Astrocyte (in vitro differentiated cells and primary cell): ENCODE measurements at regions not wholly inside any gene's neighbourhood (a gene's known extent, or its start where the extent isn't known, plus 50 kb on each side); places are given as distances from the start of the nearest gene placed in this dataset.

Experiments
- DNase-seq: peaks from one replicate; pipeline ENCODE4 v3.0.0-alpha.2; 2010; ENCODE audit warnings: low read depth
- FAIRE-seq: peaks from 2 replicates; lab custom pipeline; 2011; peaks lifted over from hg19 to GRCh38; lab: Jason Lieb, UNC
- H2AFZ ChIP-seq: 2 replicates; pipeline ENCODE4 v1.6.0; 2012; ENCODE audit warnings: low read depth, low read length, inconsistent platforms
- H3K27ac ChIP-seq: 2 replicates; pipeline ENCODE4 v1.5.1; 2011; ENCODE audit warnings: low read depth, low read length, inconsistent platforms
- H3K27me3 ChIP-seq: 2 replicates; pipeline ENCODE4 v1.6.0; 2011; ENCODE audit warnings: low read length, inconsistent platforms; ENCODE audit not compliant: insufficient read depth
- H3K36me3 ChIP-seq: 2 replicates; pipeline ENCODE4 v1.5.1; 2011; ENCODE audit warnings: low read length, inconsistent platforms; ENCODE audit not compliant: insufficient read depth
- H3K4me1 ChIP-seq: 2 replicates; pipeline ENCODE4 v1.5.1; 2011; ENCODE audit warnings: low read length, inconsistent platforms; ENCODE audit not compliant: insufficient read depth
- H3K4me2 ChIP-seq: 2 replicates; pipeline ENCODE4 v1.6.0; 2012; ENCODE audit warnings: low read length, inconsistent platforms
- H3K4me3 ChIP-seq: 2 replicates; pipeline ENCODE4 v1.5.1; 2011; ENCODE audit warnings: low read depth, mild to moderate bottlenecking, low read length, inconsistent platforms; ENCODE audit not compliant: insufficient read depth
- H3K79me2 ChIP-seq: 2 replicates; pipeline ENCODE4 v1.6.0; 2012; ENCODE audit warnings: mild to moderate bottlenecking, low read length, inconsistent platforms; ENCODE audit not compliant: insufficient read depth
- H3K9ac ChIP-seq: 2 replicates; pipeline ENCODE4 v1.6.0; 2012; ENCODE audit warnings: mild to moderate bottlenecking, low read length, inconsistent platforms
- H3K9me3 ChIP-seq: 2 replicates; pipeline ENCODE4 v1.5.1; 2012; ENCODE audit warnings: low read depth, mild to moderate bottlenecking, low read length, inconsistent platforms; ENCODE audit not compliant: insufficient read depth
- H4K20me1 ChIP-seq: 2 replicates; pipeline ENCODE4 v1.6.0; 2012; ENCODE audit warnings: low read length, inconsistent platforms; ENCODE audit not compliant: insufficient read depth
- H3K27ac Mint-ChIP-seq: one replicate; pipeline ENCODE4 v1.8.0; 2021; ENCODE audit warnings: mild to moderate bottlenecking, mixed read lengths; ENCODE audit not compliant: unreplicated experiment
- H3K27me3 Mint-ChIP-seq: one replicate; pipeline ENCODE4 v1.8.0; 2021; ENCODE audit warnings: low read depth, mixed read lengths; ENCODE audit not compliant: unreplicated experiment
- H3K36me3 Mint-ChIP-seq: one replicate; pipeline ENCODE4 v1.8.0; 2021; ENCODE audit warnings: low read depth, mixed read lengths; ENCODE audit not compliant: unreplicated experiment
- H3K4me1 Mint-ChIP-seq: one replicate; pipeline ENCODE4 v1.8.0; 2021; ENCODE audit warnings: low read depth, mixed read lengths; ENCODE audit not compliant: unreplicated experiment
- H3K4me3 Mint-ChIP-seq: one replicate; pipeline ENCODE4 v1.8.0; 2021; ENCODE audit warnings: mild to moderate bottlenecking, moderate library complexity, mixed read lengths; ENCODE audit not compliant: unreplicated experiment
- H3K9me3 Mint-ChIP-seq: one replicate; pipeline ENCODE4 v1.8.0; 2021; ENCODE audit warnings: mild to moderate bottlenecking, mixed read lengths; ENCODE audit not compliant: unreplicated experiment
- CTCF ChIP-seq: IDR thresholded peaks from 2 replicates; pipeline ENCODE4 v1.5.1; 2011; ENCODE audit warnings: low read depth, mild to moderate bottlenecking, inconsistent platforms, low read length, moderate library complexity; ENCODE audit not compliant: insufficient read depth
- EZH2 ChIP-seq: IDR thresholded peaks from 2 replicates; pipeline ENCODE4 v1.6.1; 2012; ENCODE audit warnings: mild to moderate bottlenecking, low read length, inconsistent platforms; ENCODE audit not compliant: insufficient read depth

- no peaks in the 10 kb centered on the region for H4K20me1 ChIP-seq
- H3K27me3 ChIP-seq = no peaks in the 10 kb centered on the region
- Mint-ChIP-seq H3K27ac (no peak overlapping the region), H3K36me3 (no peaks in the 10 kb centered on the region), H3K27me3 (no peaks in the 10 kb centered on the region), H3K4me3 (no peak overlapping the region), H3K9me3 (peaks cover 6% of the 10 kb centered on the region), H3K4me1 (no peaks in the 10 kb centered on the region)
- no peak overlapping the region for H3K27ac ChIP-seq
- TF ChIP-seq CTCF (no peak), EZH2 (no peak)
- H2AFZ ChIP-seq = no peak overlapping the region
- no peaks in the 10 kb centered on the region for H3K36me3 ChIP-seq
- FAIRE-seq (no peak), DNase-seq (no peak)
- H3K79me2 ChIP-seq = no peaks in the 10 kb centered on the region
- no peak overlapping the region for H3K9ac ChIP-seq
- H3K4me2 ChIP-seq = no peak overlapping the region
- no peaks in the 10 kb centered on the region for H3K9me3 ChIP-seq
- H3K4me3 ChIP-seq = no peak overlapping the region
- no peaks in the 10 kb centered on the region for H3K4me1 ChIP-seq
Observed at GRCh38 chr7:79664884-79665676, 211.6 kb upstream of the MAGI2 start.

- no peak overlapping the region for H3K27ac Mint-ChIP-seq
- H3K36me3 ChIP-seq = no peaks in the 10 kb centered on the region
- no peak for FAIRE-seq
- H3K79me2 ChIP-seq = no peaks in the 10 kb centered on the region
- no peak for DNase-seq
- no peak overlapping the region for H3K4me2 ChIP-seq
- H3K36me3 Mint-ChIP-seq = no peaks in the 10 kb centered on the region
- no peak overlapping the region for H3K9ac ChIP-seq
- H2AFZ ChIP-seq = no peak overlapping the region
- no peaks in the 10 kb centered on the region for H3K27me3 Mint-ChIP-seq
- no peaks in the 10 kb centered on the region for H3K4me1 Mint-ChIP-seq
- no peaks in the 10 kb centered on the region for H3K4me1 ChIP-seq
- TF ChIP-seq EZH2 = no peak
- no peak for TF ChIP-seq CTCF
- no peaks in the 10 kb centered on the region for H3K9me3 Mint-ChIP-seq
- no peaks in the 10 kb centered on the region for H4K20me1 ChIP-seq
- H3K27ac ChIP-seq = no peak overlapping the region
- H3K4me3 Mint-ChIP-seq = no peak overlapping the region
- H3K27me3 ChIP-seq = no peaks in the 10 kb centered on the region
- no peaks in the 10 kb centered on the region for H3K9me3 ChIP-seq
- H3K4me3 ChIP-seq = no peak overlapping the region
Observed at GRCh38 chr7:79658304-79658703, 204.8 kb upstream of the MAGI2 start.

GRCh38 chr7:79653136-79653631 lies 199.7 kb upstream of the MAGI2 start:
- Mint-ChIP-seq H3K36me3 (no peaks in the 10 kb centered on the region), H3K27ac (no peak overlapping the region), H3K4me1 (peaks cover 6% of the 10 kb centered on the region), H3K9me3 (no peaks in the 10 kb centered on the region), H3K27me3 (no peaks in the 10 kb centered on the region), H3K4me3 (no peak overlapping the region)
- Histone ChIP-seq H2AFZ (no peak overlapping the region), H3K27me3 (no peaks in the 10 kb centered on the region), H3K9me3 (no peaks in the 10 kb centered on the region), H3K4me2 (no peak overlapping the region), H3K9ac (no peak overlapping the region), H3K27ac (no peak overlapping the region), H3K36me3 (no peaks in the 10 kb centered on the region), H3K4me1 (no peaks in the 10 kb centered on the region), H4K20me1 (no peaks in the 10 kb centered on the region), H3K79me2 (no peaks in the 10 kb centered on the region), H3K4me3 (no peak overlapping the region)
- DNase-seq (no peak), FAIRE-seq (no peak)
- no peak for TF ChIP-seq EZH2
- no peak for TF ChIP-seq CTCF
